AG09319 (cell line): ENCODE measurements at regions not wholly inside any gene's neighbourhood (a gene's known extent, or its start where the extent isn't known, plus 50 kb on each side); places are given as distances from the start of the nearest gene placed in this dataset.

Source experiments
- DNase-seq: peaks from one replicate; pipeline ENCODE4 v3.0.0-alpha.2; 2010; ENCODE audit warnings: low read depth; ENCODE audit errors: extremely low read depth
- CTCF ChIP-seq: IDR thresholded peaks from 2 replicates; pipeline ENCODE4 v1.5.1; 2011; ENCODE audit warnings: low read depth, mild to moderate bottlenecking, inconsistent platforms, low read length, moderate library complexity

GRCh38 chr1:29960876-29961275 lies 724.6 kb downstream of the PTPRU start:
- no peak for DNase-seq

GRCh38 chr1:29960156-29960755 lies 723.9 kb downstream of the PTPRU start:
- DNase-seq = no peak
- TF ChIP-seq CTCF = no peak

More at GRCh38 chr1:29960876-29961275, 724.6 kb downstream of the PTPRU start:
- TF ChIP-seq CTCF = no peak

GRCh38 chr1:29959356-29959755 lies 723.0 kb downstream of the PTPRU start:
- TF ChIP-seq CTCF = no peak
- no peak for DNase-seq

- TF ChIP-seq CTCF = no peak
- DNase-seq = no peak
Measured at GRCh38 chr1:29958271-29958670, 721.9 kb downstream of the PTPRU start.

- DNase-seq = no peak
- no peak for TF ChIP-seq CTCF
Measured at GRCh38 chr1:29956349-29957030, 720.2 kb downstream of the PTPRU start.

- no peak for TF ChIP-seq CTCF
- DNase-seq = no peak
Measured at GRCh38 chr1:29954591-29954990, 718.3 kb downstream of the PTPRU start.

- no peak for TF ChIP-seq CTCF
- no peak for DNase-seq
Measured at GRCh38 chr1:29953961-29954360, 717.6 kb downstream of the PTPRU start.
